ENCODE measurements at regions not wholly inside any gene's neighbourhood (a gene's known extent, or its start where the extent isn't known, plus 50 kb on each side); places are given as distances from the start of the nearest gene placed in this dataset.

DNA sequence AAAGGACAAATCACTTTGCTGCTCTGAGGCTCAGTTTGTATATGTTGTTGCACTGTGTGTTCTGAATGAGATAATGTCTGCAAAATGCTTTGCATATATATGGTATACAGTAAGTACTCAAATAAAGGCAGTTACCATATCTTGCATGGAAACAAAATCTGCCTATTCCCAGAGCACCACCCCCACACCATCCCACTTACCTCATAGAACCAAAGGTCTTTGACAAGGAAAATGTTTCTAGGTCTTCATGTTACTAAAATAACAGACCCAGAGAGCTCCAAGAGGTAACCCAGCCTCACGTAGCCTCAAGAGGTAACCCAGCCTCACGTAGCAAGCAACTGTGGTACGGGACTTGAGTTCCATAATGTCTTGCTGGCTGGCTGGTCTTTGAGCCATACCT, 71.6 kb upstream of the CMKLR1 start:
- TF ChIP-seq, protein P1, sequence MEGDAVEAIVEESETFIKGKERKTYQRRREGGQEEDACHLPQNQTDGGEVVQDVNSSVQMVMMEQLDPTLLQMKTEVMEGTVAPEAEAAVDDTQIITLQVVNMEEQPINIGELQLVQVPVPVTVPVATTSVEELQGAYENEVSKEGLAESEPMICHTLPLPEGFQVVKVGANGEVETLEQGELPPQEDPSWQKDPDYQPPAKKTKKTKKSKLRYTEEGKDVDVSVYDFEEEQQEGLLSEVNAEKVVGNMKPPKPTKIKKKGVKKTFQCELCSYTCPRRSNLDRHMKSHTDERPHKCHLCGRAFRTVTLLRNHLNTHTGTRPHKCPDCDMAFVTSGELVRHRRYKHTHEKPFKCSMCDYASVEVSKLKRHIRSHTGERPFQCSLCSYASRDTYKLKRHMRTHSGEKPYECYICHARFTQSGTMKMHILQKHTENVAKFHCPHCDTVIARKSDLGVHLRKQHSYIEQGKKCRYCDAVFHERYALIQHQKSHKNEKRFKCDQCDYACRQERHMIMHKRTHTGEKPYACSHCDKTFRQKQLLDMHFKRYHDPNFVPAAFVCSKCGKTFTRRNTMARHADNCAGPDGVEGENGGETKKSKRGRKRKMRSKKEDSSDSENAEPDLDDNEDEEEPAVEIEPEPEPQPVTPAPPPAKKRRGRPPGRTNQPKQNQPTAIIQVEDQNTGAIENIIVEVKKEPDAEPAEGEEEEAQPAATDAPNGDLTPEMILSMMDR (IDR thresholded peaks at IDR 0.05), result no peak
- TF ChIP-seq RCOR1 (IDR thresholded peaks at IDR 0.05; ENCODE audit: low read length), result no peak
- TF ChIP-seq RAD21 (IDR thresholded peaks at IDR 0.05; ENCODE audit: low read length), result no peak
- TF ChIP-seq, protein P2, sequence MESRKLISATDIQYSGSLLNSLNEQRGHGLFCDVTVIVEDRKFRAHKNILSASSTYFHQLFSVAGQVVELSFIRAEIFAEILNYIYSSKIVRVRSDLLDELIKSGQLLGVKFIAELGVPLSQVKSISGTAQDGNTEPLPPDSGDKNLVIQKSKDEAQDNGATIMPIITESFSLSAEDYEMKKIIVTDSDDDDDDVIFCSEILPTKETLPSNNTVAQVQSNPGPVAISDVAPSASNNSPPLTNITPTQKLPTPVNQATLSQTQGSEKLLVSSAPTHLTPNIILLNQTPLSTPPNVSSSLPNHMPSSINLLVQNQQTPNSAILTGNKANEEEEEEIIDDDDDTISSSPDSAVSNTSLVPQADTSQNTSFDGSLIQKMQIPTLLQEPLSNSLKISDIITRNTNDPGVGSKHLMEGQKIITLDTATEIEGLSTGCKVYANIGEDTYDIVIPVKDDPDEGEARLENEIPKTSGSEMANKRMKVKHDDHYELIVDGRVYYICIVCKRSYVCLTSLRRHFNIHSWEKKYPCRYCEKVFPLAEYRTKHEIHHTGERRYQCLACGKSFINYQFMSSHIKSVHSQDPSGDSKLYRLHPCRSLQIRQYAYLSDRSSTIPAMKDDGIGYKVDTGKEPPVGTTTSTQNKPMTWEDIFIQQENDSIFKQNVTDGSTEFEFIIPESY (IDR thresholded peaks at IDR 0.05; ENCODE audit: borderline replicate concordance, low read depth), result no peak
- TF ChIP-seq EZH2phosphoT487 (IDR thresholded peaks at IDR 0.05; ENCODE audit: borderline replicate concordance, low read depth), result no peak
- TF ChIP-seq SMC3 (IDR thresholded peaks at IDR 0.05; ENCODE audit: low read depth, low read length), result no peak
- TF ChIP-seq, protein P3, sequence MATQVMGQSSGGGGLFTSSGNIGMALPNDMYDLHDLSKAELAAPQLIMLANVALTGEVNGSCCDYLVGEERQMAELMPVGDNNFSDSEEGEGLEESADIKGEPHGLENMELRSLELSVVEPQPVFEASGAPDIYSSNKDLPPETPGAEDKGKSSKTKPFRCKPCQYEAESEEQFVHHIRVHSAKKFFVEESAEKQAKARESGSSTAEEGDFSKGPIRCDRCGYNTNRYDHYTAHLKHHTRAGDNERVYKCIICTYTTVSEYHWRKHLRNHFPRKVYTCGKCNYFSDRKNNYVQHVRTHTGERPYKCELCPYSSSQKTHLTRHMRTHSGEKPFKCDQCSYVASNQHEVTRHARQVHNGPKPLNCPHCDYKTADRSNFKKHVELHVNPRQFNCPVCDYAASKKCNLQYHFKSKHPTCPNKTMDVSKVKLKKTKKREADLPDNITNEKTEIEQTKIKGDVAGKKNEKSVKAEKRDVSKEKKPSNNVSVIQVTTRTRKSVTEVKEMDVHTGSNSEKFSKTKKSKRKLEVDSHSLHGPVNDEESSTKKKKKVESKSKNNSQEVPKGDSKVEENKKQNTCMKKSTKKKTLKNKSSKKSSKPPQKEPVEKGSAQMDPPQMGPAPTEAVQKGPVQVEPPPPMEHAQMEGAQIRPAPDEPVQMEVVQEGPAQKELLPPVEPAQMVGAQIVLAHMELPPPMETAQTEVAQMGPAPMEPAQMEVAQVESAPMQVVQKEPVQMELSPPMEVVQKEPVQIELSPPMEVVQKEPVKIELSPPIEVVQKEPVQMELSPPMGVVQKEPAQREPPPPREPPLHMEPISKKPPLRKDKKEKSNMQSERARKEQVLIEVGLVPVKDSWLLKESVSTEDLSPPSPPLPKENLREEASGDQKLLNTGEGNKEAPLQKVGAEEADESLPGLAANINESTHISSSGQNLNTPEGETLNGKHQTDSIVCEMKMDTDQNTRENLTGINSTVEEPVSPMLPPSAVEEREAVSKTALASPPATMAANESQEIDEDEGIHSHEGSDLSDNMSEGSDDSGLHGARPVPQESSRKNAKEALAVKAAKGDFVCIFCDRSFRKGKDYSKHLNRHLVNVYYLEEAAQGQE (IDR thresholded peaks at IDR 0.05; ENCODE audit: low read depth, low read length), result no peak

Data from SK-N-SH (cell line).